GM23338 (cell line): ENCODE measurements at regions not wholly inside any gene's neighbourhood (a gene's known extent, or its start where the extent isn't known, plus 50 kb on each side); places are given as distances from the start of the nearest gene placed in this dataset.

ENCODE experiments used
- ATAC-seq: fragments of 200-7000 bp; cut with Tn5 transposase; 3 replicates; pipeline ENCODE4 v1.9.1; 2020
- DNase-seq: peaks from one replicate; pipeline ENCODE4 v3.0.0-alpha.2; 2015; ENCODE audit warnings: low spot score
- H2AFZ ChIP-seq: fragments of 200-600 bp; sonication (generic); 2 replicates; pipeline ENCODE4 v1.8.0; 2016; ENCODE audit warnings: antibody characterized with exemption, mild to moderate bottlenecking, moderate library complexity
- H3F3A ChIP-seq: fragments of 200-600 bp; sonication (generic); replicated peaks from 2 replicates; pipeline ENCODE4 v1.8.0; 2017; ENCODE audit warnings: antibody characterized with exemption, mixed run types, low read depth
- H3K27ac ChIP-seq: fragments of 200-600 bp; sonication (generic); 2 replicates; pipeline ENCODE4 v1.6.1; 2016; ENCODE audit warnings: low read depth
- H3K27me3 ChIP-seq: fragments of 200-600 bp; sonication (generic); 2 replicates; pipeline ENCODE4 v1.8.0; 2016; ENCODE audit warnings: mild to moderate bottlenecking, mixed run types, moderate library complexity; ENCODE audit not compliant: insufficient read depth
- H3K36me3 ChIP-seq: fragments of 200-600 bp; sonication (generic); 2 replicates; pipeline ENCODE4 v1.8.0; 2016; ENCODE audit warnings: mild to moderate bottlenecking; ENCODE audit not compliant: insufficient read depth
- H3K4me1 ChIP-seq: fragments of 200-600 bp; sonication (generic); 2 replicates; pipeline ENCODE4 v1.8.0; 2016; ENCODE audit warnings: mild to moderate bottlenecking, moderate library complexity; ENCODE audit not compliant: insufficient read depth
- H3K4me2 ChIP-seq: fragments of 200-600 bp; sonication (generic); 2 replicates; pipeline ENCODE4 v1.7.1; 2017; ENCODE audit warnings: mixed run types
- H3K4me3 ChIP-seq: fragments of 200-600 bp; sonication (generic); 2 replicates; pipeline ENCODE4 v1.6.1; 2016; ENCODE audit warnings: mixed run types
- H3K79me2 ChIP-seq: fragments of 200-600 bp; sonication (generic); replicated peaks from 2 replicates; pipeline ENCODE4 v1.8.0; 2017; ENCODE audit warnings: mild to moderate bottlenecking; ENCODE audit not compliant: insufficient read depth
- H3K9me2 ChIP-seq: fragments of 200-600 bp; sonication (generic); 2 replicates; pipeline ENCODE4 v1.8.0; 2017; ENCODE audit not compliant: insufficient read depth
- H4K20me1 ChIP-seq: fragments of 200-600 bp; sonication (generic); replicated peaks from 2 replicates; pipeline ENCODE4 v1.8.0; 2017; ENCODE audit warnings: mild to moderate bottlenecking; ENCODE audit not compliant: insufficient read depth
- H3K27ac Mint-ChIP-seq: 2 replicates; pipeline ENCODE4 v1.8.0; 2020; ENCODE audit warnings: inconsistent platforms, mild to moderate bottlenecking, moderate library complexity, mixed read lengths
- H3K27me3 Mint-ChIP-seq: 3 replicates; pipeline ENCODE4 v1.8.0; 2022; ENCODE audit warnings: low read depth, mild to moderate bottlenecking, moderate library complexity, mixed read lengths, inconsistent platforms; ENCODE audit not compliant: insufficient read depth, poor library complexity
- H3K36me3 Mint-ChIP-seq: 3 replicates; pipeline ENCODE4 v1.8.0; 2021; ENCODE audit warnings: low read depth, mild to moderate bottlenecking, inconsistent platforms, moderate library complexity, mixed read lengths
- H3K4me1 Mint-ChIP-seq: 3 replicates; pipeline ENCODE4 v1.8.0; 2020; ENCODE audit warnings: mild to moderate bottlenecking, inconsistent platforms, mixed read lengths
- H3K4me3 Mint-ChIP-seq: 3 replicates; pipeline ENCODE4 v1.8.0; 2021; ENCODE audit warnings: moderate library complexity, mild to moderate bottlenecking, inconsistent platforms, mixed read lengths
- H3K9me3 Mint-ChIP-seq: 3 replicates; pipeline ENCODE4 v1.8.0; 2020; ENCODE audit warnings: moderate library complexity, mild to moderate bottlenecking, inconsistent platforms, mixed read lengths
- CTCF ChIP-seq, 2 experiments: fragments of 200-600 bp in 1 of 2; sonication (generic) in 1 of 2; conservative IDR thresholded peaks; 2 replicates each; pipeline versions ENCODE4 v1.5.1 to v1.6.1; 2016 to 2017; ENCODE audit warnings: antibody characterized with exemption in 2 of 2, low read depth in 2 of 2, mild to moderate bottlenecking in 2 of 2, moderate library complexity in 1 of 2
- ETS1 ChIP-seq: IDR thresholded peaks from 2 replicates; pipeline ENCODE4 v1.6.1; 2016; ENCODE audit warnings: antibody characterized with exemption
- EZH2 ChIP-seq: fragments of 200-600 bp; sonication (generic); IDR thresholded peaks from one replicate; pipeline ENCODE4 v1.8.0; 2017; ENCODE audit warnings: antibody characterized with exemption, mild to moderate bottlenecking, low read depth; ENCODE audit not compliant: unreplicated experiment
- JUNB ChIP-seq: IDR thresholded peaks from one replicate; pipeline ENCODE4 v1.6.1; 2016; ENCODE audit warnings: antibody characterized with exemption; ENCODE audit not compliant: unreplicated experiment
- ZNF114 ChIP-seq: fragments of 250-450 bp; sonication (Bioruptor Pico); IDR thresholded peaks from 2 replicates; pipeline ENCODE4 v1.5.0; 2020; ENCODE audit warnings: mild to moderate bottlenecking, moderate library complexity
- ZNF462 ChIP-seq: fragments of 250-450 bp; sonication (Bioruptor Pico); IDR thresholded peaks from 2 replicates; pipeline ENCODE4 v1.5.0; 2020; ENCODE audit warnings: mild to moderate bottlenecking, moderate library complexity

- no peak overlapping the region for H3K4me3 Mint-ChIP-seq
- Histone ChIP-seq H3K9me2 (no peaks in the 10 kb centered on the region), H3F3A (no peaks in the 10 kb centered on the region), H3K27ac (no peak overlapping the region), H3K79me2 (no peaks in the 10 kb centered on the region), H3K4me2 (no peak overlapping the region), H2AFZ (no peak overlapping the region), H3K27me3 (no peaks in the 10 kb centered on the region), H3K4me1 (0 out of 2 replicates have a peak, but pooled peaks cover 4% of the 10 kb centered on the region), H3K4me3 (no peak overlapping the region), H4K20me1 (no peaks in the 10 kb centered on the region), H3K36me3 (no peaks in the 10 kb centered on the region)
- H3K36me3 Mint-ChIP-seq, result no peaks in the 10 kb centered on the region
- ATAC-seq, result no peak
- no peak for TF ChIP-seq ZNF114 (CRISPR knock-in tag)
- no peak for TF ChIP-seq ZNF462 (CRISPR knock-in tag)
- TF ChIP-seq JUNB, result no peak
- no peak for TF ChIP-seq CTCF (conservative IDR thresholded peaks at IDR 0.05; ENCODE audit: low read depth in 2 of 2)
- TF ChIP-seq ETS1, result no peak
- no peak for TF ChIP-seq EZH2
- DNase-seq, result no peak
- H3K4me1 Mint-ChIP-seq, result peaks cover 17% of the 10 kb centered on the region
- no peaks in the 10 kb centered on the region for H3K9me3 Mint-ChIP-seq
- no peak overlapping the region for H3K27ac Mint-ChIP-seq
- H3K27me3 Mint-ChIP-seq, result peaks cover 5% of the 10 kb centered on the region
Measured at GRCh38 chrX:1809581-1809980, 194.7 kb downstream of the ASMT start.
